A673 (cell line): ENCODE measurements at regions not wholly inside any gene's neighbourhood (a gene's known extent, or its start where the extent isn't known, plus 50 kb on each side); places are given as distances from the start of the nearest gene placed in this dataset.
A peak's percentile ranks its signal among the peaks of the same experiment; 100 is the strongest.

Experiments
- BruUV-seq: library from RNA; stranded (reverse); fragments of 400-500 nt; replicated peaks from 2 replicates; lab custom pipeline; 2021; lab: Mats Ljungman, UMichigan
- CTCF ChIA-PET: fragments of 300-600 bp; sonication (Branson Sonifier 250); formaldehyde crosslinking; loops from one replicate; lab custom pipeline; 2022; ENCODE audit warnings: antibody characterized with exemption; lab: Charles Lee
- POLR2A ChIA-PET: fragments of 300-600 bp; sonication (Branson Sonifier 250); formaldehyde crosslinking; loops from one replicate; lab custom pipeline; 2022; ENCODE audit warnings: antibody characterized with exemption; ENCODE audit not compliant: low non-redundant PET; lab: Charles Lee
- DNase-seq: peaks from one replicate; pipeline ENCODE4 v3.0.0-alpha.2; 2015; ENCODE audit warnings: low spot score
- H3K27ac ChIP-seq: fragments of 200-600 bp; sonication (generic); 2 replicates; pipeline ENCODE4 v1.5.1; 2016; ENCODE audit warnings: mixed run types, low read depth, mild to moderate bottlenecking, mixed read lengths, antibody characterized with exemption, low read length; ENCODE audit not compliant: poor library complexity, severe bottlenecking
- H3K27me3 ChIP-seq: fragments of 200-600 bp; sonication (generic); replicated peaks from 2 replicates; pipeline ENCODE4 v1.6.1; 2017; ENCODE audit warnings: mixed run types, low read depth, mild to moderate bottlenecking, mixed read lengths, antibody characterized with exemption, low read length; ENCODE audit not compliant: insufficient read depth, poor library complexity
- H3K36me3 ChIP-seq: fragments of 200-600 bp; sonication (generic); 2 replicates; pipeline ENCODE4 v1.6.1; 2016; ENCODE audit warnings: mixed run types, mild to moderate bottlenecking, mixed read lengths, antibody characterized with exemption, low read length; ENCODE audit not compliant: insufficient read depth, poor library complexity, severe bottlenecking
- H3K4me1 ChIP-seq: fragments of 200-600 bp; sonication (generic); 2 replicates; pipeline ENCODE4 v1.6.1; 2017; ENCODE audit warnings: mixed run types, mild to moderate bottlenecking, mixed read lengths, antibody characterized with exemption, low read length; ENCODE audit not compliant: insufficient read depth, poor library complexity, severe bottlenecking
- H3K4me3 ChIP-seq: fragments of 200-600 bp; sonication (generic); 2 replicates; pipeline ENCODE4 v1.5.1; 2016; ENCODE audit warnings: low read depth, mixed run types, mild to moderate bottlenecking, mixed read lengths, low read length; ENCODE audit not compliant: poor library complexity, severe bottlenecking
- H3K9me3 ChIP-seq: fragments of 200-600 bp; sonication (generic); 2 replicates; pipeline ENCODE4 v1.6.1; 2016; ENCODE audit warnings: mixed run types, low read depth, mild to moderate bottlenecking, mixed read lengths, antibody characterized with exemption, low read length; ENCODE audit not compliant: poor library complexity, severe bottlenecking
- CTCF ChIP-seq: fragments of 300-800, 200-600 bp; sonication (generic); conservative IDR thresholded peaks from 2 replicates; pipeline ENCODE4 v1.5.1; 2017; ENCODE audit warnings: low read depth, mild to moderate bottlenecking, antibody characterized with exemption, low read length, moderate library complexity, mixed read lengths
- EZH2 ChIP-seq: fragments of 200-600 bp; sonication (generic); IDR thresholded peaks from 2 replicates; pipeline ENCODE4 v1.6.1; 2017; ENCODE audit warnings: borderline replicate concordance, low read depth, mild to moderate bottlenecking, mixed read lengths, antibody characterized with exemption, low read length; ENCODE audit not compliant: poor library complexity, severe bottlenecking
- intact Hi-C: fragments of 100-400 bp; cut with micrococcal nuclease; formaldehyde crosslinking; loops from one replicate; pipeline ENCODE4 v1.10.0; 2022; ENCODE audit not compliant: unreplicated experiment

- intact Hi-C loops: no loop called here
- no peaks in the 10 kb centered on the region for H3K36me3 ChIP-seq
- H3K27me3 ChIP-seq: no peaks in the 10 kb centered on the region
- no peaks in the 10 kb centered on the region for H3K9me3 ChIP-seq
- H3K4me1 ChIP-seq: no peaks in the 10 kb centered on the region
- no peak for DNase-seq
- no TSS peak for BruUV-seq
- H3K4me3 ChIP-seq: no peak overlapping the region
- POLR2A ChIA-PET: no interaction called here
- TF ChIP-seq EZH2: no peak
- no peak for TF ChIP-seq CTCF
- CTCF ChIA-PET: no interaction called here
- H3K27ac ChIP-seq: no peak overlapping the region
Measured at GRCh38 chr3:147311716-147312115, 94.6 kb downstream of the ZIC4 start.

GRCh38 chr3:147305533-147306250, 100.7 kb downstream of the ZIC4 start:
- H3K4me3 ChIP-seq: no peak overlapping the region
- DNase-seq: no peak
- no peaks in the 10 kb centered on the region for H3K36me3 ChIP-seq
- no TSS peak for BruUV-seq
- H3K4me1 ChIP-seq: no peaks in the 10 kb centered on the region
- no peak for TF ChIP-seq EZH2
- TF ChIP-seq CTCF: no peak
- POLR2A ChIA-PET: no interaction called here
- intact Hi-C loops: no loop called here
- no peak overlapping the region for H3K27ac ChIP-seq
- no peaks in the 10 kb centered on the region for H3K27me3 ChIP-seq
- CTCF ChIA-PET: no interaction called here
- no peaks in the 10 kb centered on the region for H3K9me3 ChIP-seq

GRCh38 chr3:147304756-147305155, 101.6 kb downstream of the ZIC4 start:
- H3K4me3 ChIP-seq: no peak overlapping the region
- no peak overlapping the region for H3K27ac ChIP-seq
- ChIA-PET POLR2A (no interaction called here), CTCF (no interaction called here)
- TF ChIP-seq EZH2 (no peak), CTCF (no peak)
- BruUV-seq: no TSS peak
- no peaks in the 10 kb centered on the region for H3K36me3 ChIP-seq
- peak; percentile 15 for DNase-seq
- no peaks in the 10 kb centered on the region for H3K4me1 ChIP-seq
- intact Hi-C loops: no loop called here
- no peaks in the 10 kb centered on the region for H3K9me3 ChIP-seq
- no peaks in the 10 kb centered on the region for H3K27me3 ChIP-seq
